Ecto neural progenitor cell (in vitro differentiated cells): ENCODE measurements at regions not wholly inside any gene's neighbourhood (a gene's known extent, or its start where the extent isn't known, plus 50 kb on each side); places are given as distances from the start of the nearest gene placed in this dataset.
"Not testable (repeated sequence)": the region's sequence is repeated elsewhere in the genome, so short reads cannot be mapped to it uniquely, and the experiment has no call there.

ENCODE experiments used
- DNase-seq: peaks from one replicate; pipeline ENCODE4 v3.0.0-alpha.2; 2018; ENCODE audit warnings: low spot score

DNA sequence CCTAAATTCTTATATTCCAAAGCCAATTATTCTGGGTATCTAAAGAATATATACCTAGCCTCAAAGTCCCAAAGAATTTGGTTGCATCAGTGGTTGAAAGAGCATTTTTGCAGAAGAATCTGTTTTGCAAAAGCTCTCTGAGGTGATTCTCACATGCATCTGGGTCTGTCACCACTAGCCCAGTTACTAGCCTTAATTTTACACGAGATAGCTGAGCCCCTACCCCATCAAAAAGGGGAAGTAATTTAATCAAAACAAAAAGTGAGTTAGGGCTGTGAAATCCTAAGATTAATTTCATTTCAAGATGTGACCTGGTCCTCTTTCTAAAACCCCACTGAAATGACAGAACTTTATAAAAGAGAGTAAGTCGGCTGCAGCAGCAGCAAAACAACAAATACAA, 53.7 kb upstream of the ZSCAN2 start:
- DNase-seq: not testable (repeated sequence)

GRCh38 chr15:84550503-84550902, 50.3 kb upstream of the ZSCAN2 start:
- DNase-seq: not testable (repeated sequence)
